GM23338 (cell line): ENCODE measurements at regions not wholly inside any gene's neighbourhood (a gene's known extent, or its start where the extent isn't known, plus 50 kb on each side); places are given as distances from the start of the nearest gene placed in this dataset.

ENCODE experiments used
- ATAC-seq: fragments of 200-7000 bp; cut with Tn5 transposase; 3 replicates; pipeline ENCODE4 v1.9.1; 2020
- DNase-seq: peaks from one replicate; pipeline ENCODE4 v3.0.0-alpha.2; 2015; ENCODE audit warnings: low spot score
- H2AFZ ChIP-seq: fragments of 200-600 bp; sonication (generic); 2 replicates; pipeline ENCODE4 v1.8.0; 2016; ENCODE audit warnings: antibody characterized with exemption, mild to moderate bottlenecking, moderate library complexity
- H3F3A ChIP-seq: fragments of 200-600 bp; sonication (generic); replicated peaks from 2 replicates; pipeline ENCODE4 v1.8.0; 2017; ENCODE audit warnings: antibody characterized with exemption, mixed run types, low read depth
- H3K27ac ChIP-seq: fragments of 200-600 bp; sonication (generic); 2 replicates; pipeline ENCODE4 v1.6.1; 2016; ENCODE audit warnings: low read depth
- H3K27me3 ChIP-seq: fragments of 200-600 bp; sonication (generic); 2 replicates; pipeline ENCODE4 v1.8.0; 2016; ENCODE audit warnings: mild to moderate bottlenecking, mixed run types, moderate library complexity; ENCODE audit not compliant: insufficient read depth
- H3K36me3 ChIP-seq: fragments of 200-600 bp; sonication (generic); 2 replicates; pipeline ENCODE4 v1.8.0; 2016; ENCODE audit warnings: mild to moderate bottlenecking; ENCODE audit not compliant: insufficient read depth
- H3K4me1 ChIP-seq: fragments of 200-600 bp; sonication (generic); 2 replicates; pipeline ENCODE4 v1.8.0; 2016; ENCODE audit warnings: mild to moderate bottlenecking, moderate library complexity; ENCODE audit not compliant: insufficient read depth
- H3K4me2 ChIP-seq: fragments of 200-600 bp; sonication (generic); 2 replicates; pipeline ENCODE4 v1.7.1; 2017; ENCODE audit warnings: mixed run types
- H3K4me3 ChIP-seq: fragments of 200-600 bp; sonication (generic); 2 replicates; pipeline ENCODE4 v1.6.1; 2016; ENCODE audit warnings: mixed run types
- H3K79me2 ChIP-seq: fragments of 200-600 bp; sonication (generic); replicated peaks from 2 replicates; pipeline ENCODE4 v1.8.0; 2017; ENCODE audit warnings: mild to moderate bottlenecking; ENCODE audit not compliant: insufficient read depth
- H3K9me2 ChIP-seq: fragments of 200-600 bp; sonication (generic); 2 replicates; pipeline ENCODE4 v1.8.0; 2017; ENCODE audit not compliant: insufficient read depth
- H4K20me1 ChIP-seq: fragments of 200-600 bp; sonication (generic); replicated peaks from 2 replicates; pipeline ENCODE4 v1.8.0; 2017; ENCODE audit warnings: mild to moderate bottlenecking; ENCODE audit not compliant: insufficient read depth
- H3K27ac Mint-ChIP-seq: 2 replicates; pipeline ENCODE4 v1.8.0; 2020; ENCODE audit warnings: inconsistent platforms, mild to moderate bottlenecking, moderate library complexity, mixed read lengths
- H3K27me3 Mint-ChIP-seq: 3 replicates; pipeline ENCODE4 v1.8.0; 2022; ENCODE audit warnings: low read depth, mild to moderate bottlenecking, moderate library complexity, mixed read lengths, inconsistent platforms; ENCODE audit not compliant: insufficient read depth, poor library complexity
- H3K36me3 Mint-ChIP-seq: 3 replicates; pipeline ENCODE4 v1.8.0; 2021; ENCODE audit warnings: low read depth, mild to moderate bottlenecking, inconsistent platforms, moderate library complexity, mixed read lengths
- H3K4me1 Mint-ChIP-seq: 3 replicates; pipeline ENCODE4 v1.8.0; 2020; ENCODE audit warnings: mild to moderate bottlenecking, inconsistent platforms, mixed read lengths
- H3K4me3 Mint-ChIP-seq: 3 replicates; pipeline ENCODE4 v1.8.0; 2021; ENCODE audit warnings: moderate library complexity, mild to moderate bottlenecking, inconsistent platforms, mixed read lengths
- H3K9me3 Mint-ChIP-seq: 3 replicates; pipeline ENCODE4 v1.8.0; 2020; ENCODE audit warnings: moderate library complexity, mild to moderate bottlenecking, inconsistent platforms, mixed read lengths
- CREB1 ChIP-seq: fragments of 250-450 bp; sonication (Bioruptor Pico); IDR thresholded peaks from 2 replicates; pipeline ENCODE4 v1.5.0; 2020; ENCODE audit warnings: low read depth, mild to moderate bottlenecking, moderate library complexity
- ETS1 ChIP-seq: IDR thresholded peaks from 2 replicates; pipeline ENCODE4 v1.6.1; 2016; ENCODE audit warnings: antibody characterized with exemption
- EZH2 ChIP-seq: fragments of 200-600 bp; sonication (generic); IDR thresholded peaks from one replicate; pipeline ENCODE4 v1.8.0; 2017; ENCODE audit warnings: antibody characterized with exemption, mild to moderate bottlenecking, low read depth; ENCODE audit not compliant: unreplicated experiment
- EZH2phosphoT487 ChIP-seq: fragments of 200-600 bp; sonication (generic); IDR thresholded peaks from one replicate; pipeline ENCODE4 v1.8.1; 2018; ENCODE audit warnings: antibody characterized with exemption; ENCODE audit not compliant: unreplicated experiment
- JUNB ChIP-seq: IDR thresholded peaks from one replicate; pipeline ENCODE4 v1.6.1; 2016; ENCODE audit warnings: antibody characterized with exemption; ENCODE audit not compliant: unreplicated experiment
- NANOG ChIP-seq: IDR thresholded peaks from 2 replicates; pipeline ENCODE4 v1.6.1; 2016; ENCODE audit warnings: antibody characterized with exemption, borderline replicate concordance
- STAT1 ChIP-seq: IDR thresholded peaks from one replicate; pipeline ENCODE4 v1.6.1; 2016; ENCODE audit warnings: antibody characterized with exemption; ENCODE audit not compliant: unreplicated experiment
- ZNF331 ChIP-seq: fragments of 250-450 bp; sonication (Bioruptor Pico); IDR thresholded peaks from 2 replicates; pipeline ENCODE4 v1.5.0; 2020; ENCODE audit warnings: low read depth, mild to moderate bottlenecking, moderate library complexity
- ZNF462 ChIP-seq: fragments of 250-450 bp; sonication (Bioruptor Pico); IDR thresholded peaks from 2 replicates; pipeline ENCODE4 v1.5.0; 2020; ENCODE audit warnings: mild to moderate bottlenecking, moderate library complexity

GRCh38 chr12:30506411-30506810 is 189.3 kb downstream of the IPO8 start (continued):
- TF ChIP-seq ZNF462: no peak
- TF ChIP-seq JUNB: no peak
- no peak for TF ChIP-seq EZH2phosphoT487
- TF ChIP-seq NANOG: no peak
- TF ChIP-seq CREB1 (CRISPR knock-in tag): no peak
- no peak for TF ChIP-seq EZH2
- no peak for TF ChIP-seq STAT1
- no peak for TF ChIP-seq ZNF331 (CRISPR knock-in tag)

GRCh38 chr12:30501718-30502117 is 194.0 kb downstream of the IPO8 start:
- Mint-ChIP-seq H3K4me1 (no peaks in the 10 kb centered on the region), H3K4me3 (no peak overlapping the region), H3K36me3 (no peaks in the 10 kb centered on the region), H3K27ac (no peak overlapping the region), H3K27me3 (peaks cover 4% of the 10 kb centered on the region), H3K9me3 (no peaks in the 10 kb centered on the region)
- Histone ChIP-seq H3K4me1 (no peaks in the 10 kb centered on the region), H3F3A (no peaks in the 10 kb centered on the region), H3K4me3 (no peak overlapping the region), H4K20me1 (no peaks in the 10 kb centered on the region), H3K27ac (no peak overlapping the region), H3K9me2 (no peaks in the 10 kb centered on the region), H3K4me2 (no peak overlapping the region), H3K27me3 (no peaks in the 10 kb centered on the region), H3K36me3 (no peaks in the 10 kb centered on the region), H2AFZ (no peak overlapping the region), H3K79me2 (no peaks in the 10 kb centered on the region)
- DNase-seq: no peak
- ATAC-seq: no peak
- TF ChIP-seq EZH2phosphoT487 (no peak), ZNF462 (no peak), ETS1 (no peak), EZH2 (no peak), JUNB (no peak)
